A549 (cell line): ENCODE measurements at regions not wholly inside any gene's neighbourhood (a gene's known extent, or its start where the extent isn't known, plus 50 kb on each side); places are given as distances from the start of the nearest gene placed in this dataset.

Source experiments
- CBX8 ChIP-seq: fragments of 200-600 bp; sonication (generic); IDR thresholded peaks from 2 replicates; pipeline ENCODE4 v1.6.1; 2016
- CEBPB ChIP-seq, 2 experiments: fragments of >200 bp in 1 of 2; sonication (Bioruptor Twin) in 1 of 2; formaldehyde crosslinking in 1 of 2; IDR thresholded peaks; 2 replicates each; pipeline ENCODE4 v1.6.1; 2012 to 2016
- CTCF ChIP-seq: fragments of >200 bp; sonication (Bioruptor Twin); formaldehyde crosslinking; IDR thresholded peaks from 3 replicates; pipeline ENCODE4 v1.5.1; 2016
- EHMT2 ChIP-seq: fragments of 200-600 bp; sonication (generic); IDR thresholded peaks from 2 replicates; pipeline ENCODE4 v1.6.1; 2016; ENCODE audit warnings: antibody characterized with exemption, low read depth, mild to moderate bottlenecking, moderate library complexity
- EP300 ChIP-seq, 2 experiments: fragments of >200 bp; sonication (Bioruptor Twin); formaldehyde crosslinking; IDR thresholded peaks; 2 replicates in 1 of 2; 3 replicates in 1 of 2; pipeline ENCODE4 v1.6.1; 2016 to 2017
- JUN ChIP-seq, 2 experiments: fragments of >200 bp; sonication (Bioruptor Twin); formaldehyde crosslinking; IDR thresholded peaks; 2 replicates in 1 of 2; 3 replicates in 1 of 2; pipeline ENCODE4 v1.6.1; 2016 to 2017
- JUNB ChIP-seq: fragments of >200 bp; sonication (Bioruptor Twin); formaldehyde crosslinking; IDR thresholded peaks from 2 replicates; pipeline ENCODE4 v1.6.1; 2016
- MYC ChIP-seq: IDR thresholded peaks from 2 replicates; pipeline ENCODE4 v1.6.1; 2012; ENCODE audit warnings: mild to moderate bottlenecking, inconsistent platforms, low read length, improper control_type of control experiment, borderline replicate concordance
- POLR2A ChIP-seq: IDR thresholded peaks from 2 replicates; pipeline ENCODE4 v1.6.1; 2012; ENCODE audit warnings: mild to moderate bottlenecking, low read length
- POLR2AphosphoS2 ChIP-seq: conservative IDR thresholded peaks from 2 replicates; pipeline ENCODE4 v1.6.1; 2012; ENCODE audit warnings: low read length, improper control_type of control experiment, inconsistent platforms
- RCOR1 ChIP-seq: fragments of 150-350 bp; IDR thresholded peaks from 2 replicates; pipeline ENCODE4 v1.6.1; 2014; ENCODE audit warnings: antibody characterized with exemption, low read length, low read depth
- RFX5 ChIP-seq: fragments of 450-650 bp; IDR thresholded peaks from 2 replicates; pipeline ENCODE4 v1.7.1; 2014; ENCODE audit warnings: antibody characterized with exemption, mild to moderate bottlenecking, moderate library complexity
- USF2 ChIP-seq: fragments of 450-650 bp; IDR thresholded peaks from 2 replicates; pipeline ENCODE4 v1.6.1; 2014; ENCODE audit warnings: antibody characterized with exemption

GRCh38 chr22:22737590-22737989 lies 93.2 kb downstream of the GGTLC2 start:
- TF ChIP-seq CTCF: no peak
- no peak for TF ChIP-seq CEBPB (IDR thresholded peaks at IDR 0.05)
- TF ChIP-seq MYC: no peak
- TF ChIP-seq POLR2A: no peak
- TF ChIP-seq JUNB: no peak
- no peak for TF ChIP-seq RCOR1
- no peak for TF ChIP-seq USF2
- no peak for TF ChIP-seq JUN (IDR thresholded peaks at IDR 0.05)
- TF ChIP-seq POLR2AphosphoS2: no peak
- no peak for TF ChIP-seq EP300 (IDR thresholded peaks at IDR 0.05)
- TF ChIP-seq EHMT2: no peak
- TF ChIP-seq RFX5: no peak
- TF ChIP-seq CBX8: no peak
